ENCODE measurements at regions not wholly inside any gene's neighbourhood (a gene's known extent, or its start where the extent isn't known, plus 50 kb on each side); places are given as distances from the start of the nearest gene placed in this dataset.

GRCh38 chr5:67350618-67351201 is 154.1 kb upstream of the CD180 start:
- Histone ChIP-seq H2BK15ac (ENCODE audit: low read depth, poor library complexity, severe bottlenecking) (no peak overlapping the region), H2AK5ac (ENCODE audit: low read length, severe bottlenecking) (no peak overlapping the region)

GRCh38 chr5:67350185-67350584 is 153.6 kb upstream of the CD180 start:
- Histone ChIP-seq H3K18ac (ENCODE audit: low read depth in 1 of 2, low read length in 2 of 2) (peak overlapping the region; percentile 76 to 91), H3K4me1 (ENCODE audit: control insufficient read depth, insufficient read depth, low read depth, low read length) (no peaks in the 10 kb centered on the region), H3K79me1 (replicated peaks; ENCODE audit: low read length, poor library complexity, severe bottlenecking) (no peaks in the 10 kb centered on the region), H3K36me3 (ENCODE audit: control insufficient read depth in 1 of 2, insufficient read depth in 2 of 2, low read depth in 1 of 2, low read length in 2 of 2) (no peaks in the 10 kb centered on the region), H3K27ac (ENCODE audit: low read length, poor library complexity, severe bottlenecking) (no peak overlapping the region), H2AFZ (ENCODE audit: low read depth, low read length) (no peak overlapping the region), H3K4ac (ENCODE audit: low read depth in 1 of 2, low read length in 2 of 2) (peak overlapping the region in 1 of 2 experiments; percentile 73), H3K9ac (ENCODE audit: low read length) (no peak overlapping the region), H4K8ac (ENCODE audit: low read length) (no peak overlapping the region), H2BK15ac (ENCODE audit: low read depth, poor library complexity, severe bottlenecking) (no peak overlapping the region), H3K27me3 (ENCODE audit: control insufficient read depth in 1 of 2, insufficient read depth in 1 of 2, low read length in 2 of 2) (peaks cover 0 to 3% of the 10 kb centered on the region in 2 experiments), H2BK12ac (ENCODE audit: low read length in 2 of 2) (peak overlapping the region; percentile 7 to 67), H3K4me2 (ENCODE audit: low read length, poor library complexity, severe bottlenecking) (no peak overlapping the region), H2AK5ac (ENCODE audit: low read length, severe bottlenecking) (no peak overlapping the region), H3K4me3 (ENCODE audit: insufficient read depth in 1 of 2, low read depth in 1 of 2, low read length in 2 of 2) (no peak overlapping the region), H3K14ac (ENCODE audit: low read length in 2 of 2) (no peak overlapping the region), H3K23ac (ENCODE audit: low read length in 2 of 2) (no peak overlapping the region), H3K9me3 (ENCODE audit: control insufficient read depth, low read length) (no peaks in the 10 kb centered on the region), H2BK120ac (ENCODE audit: low read depth, low read length) (peak overlapping the region; percentile 9), H4K91ac (ENCODE audit: low read length) (peak overlapping the region; percentile 71), H2BK5ac (ENCODE audit: low read depth, low read length, poor library complexity, severe bottlenecking) (no peak overlapping the region)
- DNase-seq = no peak
- 90% methylated on average over 5 of the region's 5 CpGs for WGBS

More at GRCh38 chr5:67350618-67351201, 154.1 kb upstream of the CD180 start:
- H3K27ac ChIP-seq (ENCODE audit: low read length, poor library complexity, severe bottlenecking) = no peak overlapping the region
- peak overlapping the region; percentile 7 to 67 for H2BK12ac ChIP-seq (ENCODE audit: low read length in 2 of 2)
- peak overlapping the region; percentile 60 for H4K8ac ChIP-seq (ENCODE audit: low read length)
- DNase-seq = peak; percentile 60
- H2AFZ ChIP-seq (ENCODE audit: low read depth, low read length) = no peak overlapping the region
- no peaks in the 10 kb centered on the region for H3K79me1 ChIP-seq (replicated peaks; ENCODE audit: low read length, poor library complexity, severe bottlenecking)
- H4K91ac ChIP-seq (ENCODE audit: low read length) = peak overlapping the region; percentile 71
- H2BK5ac ChIP-seq (ENCODE audit: low read depth, low read length, poor library complexity, severe bottlenecking) = no peak overlapping the region
- H3K36me3 ChIP-seq (ENCODE audit: control insufficient read depth in 1 of 2, insufficient read depth in 2 of 2, low read depth in 1 of 2, low read length in 2 of 2) = no peaks in the 10 kb centered on the region
- peak overlapping the region; percentile 9 for H2BK120ac ChIP-seq (ENCODE audit: low read depth, low read length)
- H3K4me2 ChIP-seq (ENCODE audit: low read length, poor library complexity, severe bottlenecking) = no peak overlapping the region
- no peaks in the 10 kb centered on the region for H3K9me3 ChIP-seq (ENCODE audit: control insufficient read depth, low read length)
- peak overlapping the region; percentile 75 to 76 for H3K18ac ChIP-seq (ENCODE audit: low read depth in 1 of 2, low read length in 2 of 2)
- peak overlapping the region in 1 of 2 experiments; percentile 8 for H3K4me3 ChIP-seq (ENCODE audit: insufficient read depth in 1 of 2, low read depth in 1 of 2, low read length in 2 of 2)
- WGBS = 48% methylated on average over 11 of the region's 12 CpGs
- H3K14ac ChIP-seq (ENCODE audit: low read length in 2 of 2) = no peak overlapping the region
- no peaks in the 10 kb centered on the region for H3K4me1 ChIP-seq (ENCODE audit: control insufficient read depth, insufficient read depth, low read depth, low read length)
- peaks cover 0 to 3% of the 10 kb centered on the region in 2 experiments for H3K27me3 ChIP-seq (ENCODE audit: control insufficient read depth in 1 of 2, insufficient read depth in 1 of 2, low read length in 2 of 2)
- peak overlapping the region in 1 of 2 experiments; percentile 73 for H3K4ac ChIP-seq (ENCODE audit: low read depth in 1 of 2, low read length in 2 of 2)
- H3K23ac ChIP-seq (ENCODE audit: low read length in 2 of 2) = no peak overlapping the region
- no peak overlapping the region for H3K9ac ChIP-seq (ENCODE audit: low read length)

GRCh38 chr5:67347821-67348220 is 151.2 kb upstream of the CD180 start:
- H4K91ac ChIP-seq (ENCODE audit: low read length) = no peak overlapping the region
- H3K79me1 ChIP-seq (replicated peaks; ENCODE audit: low read length, poor library complexity, severe bottlenecking) = no peaks in the 10 kb centered on the region
- H3K14ac ChIP-seq (ENCODE audit: low read length in 2 of 2) = no peak overlapping the region
- H3K9me3 ChIP-seq (ENCODE audit: control insufficient read depth, low read length) = peaks cover 6% of the 10 kb centered on the region
- no peak overlapping the region for H4K8ac ChIP-seq (ENCODE audit: low read length)
- no peak overlapping the region for H2BK12ac ChIP-seq (ENCODE audit: low read length in 2 of 2)
- no peaks in the 10 kb centered on the region for H3K27me3 ChIP-seq (ENCODE audit: control insufficient read depth in 1 of 2, insufficient read depth in 1 of 2, low read length in 2 of 2)
- H3K36me3 ChIP-seq (ENCODE audit: control insufficient read depth in 1 of 2, insufficient read depth in 2 of 2, low read depth in 1 of 2, low read length in 2 of 2) = no peaks in the 10 kb centered on the region
- H3K23ac ChIP-seq (ENCODE audit: low read length in 2 of 2) = no peak overlapping the region
- H3K4me2 ChIP-seq (ENCODE audit: low read length, poor library complexity, severe bottlenecking) = no peak overlapping the region
- no peak overlapping the region for H2AFZ ChIP-seq (ENCODE audit: low read depth, low read length)
- H2AK5ac ChIP-seq (ENCODE audit: low read length, severe bottlenecking) = no peak overlapping the region
- H2BK15ac ChIP-seq (ENCODE audit: low read depth, poor library complexity, severe bottlenecking) = no peak overlapping the region
- no peak overlapping the region for H3K18ac ChIP-seq (ENCODE audit: low read depth in 1 of 2, low read length in 2 of 2)
- H3K4me1 ChIP-seq (ENCODE audit: control insufficient read depth, insufficient read depth, low read depth, low read length) = no peaks in the 10 kb centered on the region
- H3K9ac ChIP-seq (ENCODE audit: low read length) = no peak overlapping the region
- no peak overlapping the region for H2BK120ac ChIP-seq (ENCODE audit: low read depth, low read length)
- H3K4ac ChIP-seq (ENCODE audit: low read depth in 1 of 2, low read length in 2 of 2) = no peak overlapping the region
- no peak overlapping the region for H3K27ac ChIP-seq (ENCODE audit: low read length, poor library complexity, severe bottlenecking)
- no peak overlapping the region for H3K4me3 ChIP-seq (ENCODE audit: insufficient read depth in 1 of 2, low read depth in 1 of 2, low read length in 2 of 2)
- H2BK5ac ChIP-seq (ENCODE audit: low read depth, low read length, poor library complexity, severe bottlenecking) = no peak overlapping the region
- DNase-seq = no peak

- Histone ChIP-seq H3K4me3 (ENCODE audit: insufficient read depth in 1 of 2, low read depth in 1 of 2, low read length in 2 of 2) (no peak overlapping the region), H3K4me2 (ENCODE audit: low read length, poor library complexity, severe bottlenecking) (no peak overlapping the region), H3K36me3 (ENCODE audit: control insufficient read depth in 1 of 2, insufficient read depth in 2 of 2, low read depth in 1 of 2, low read length in 2 of 2) (no peaks in the 10 kb centered on the region), H3K9ac (ENCODE audit: low read length) (no peak overlapping the region), H2AK5ac (ENCODE audit: low read length, severe bottlenecking) (no peak overlapping the region), H4K91ac (ENCODE audit: low read length) (no peak overlapping the region), H3K23ac (ENCODE audit: low read length in 2 of 2) (no peak overlapping the region), H3K4ac (ENCODE audit: low read depth in 1 of 2, low read length in 2 of 2) (no peak overlapping the region), H3K18ac (ENCODE audit: low read depth in 1 of 2, low read length in 2 of 2) (no peak overlapping the region), H2BK15ac (ENCODE audit: low read depth, poor library complexity, severe bottlenecking) (no peak overlapping the region), H2BK5ac (ENCODE audit: low read depth, low read length, poor library complexity, severe bottlenecking) (no peak overlapping the region), H3K27ac (ENCODE audit: low read length, poor library complexity, severe bottlenecking) (no peak overlapping the region), H3K4me1 (ENCODE audit: control insufficient read depth, insufficient read depth, low read depth, low read length) (no peaks in the 10 kb centered on the region), H3K27me3 (ENCODE audit: control insufficient read depth in 1 of 2, insufficient read depth in 1 of 2, low read length in 2 of 2) (peaks cover 0 to 6% of the 10 kb centered on the region in 2 experiments), H3K14ac (ENCODE audit: low read length in 2 of 2) (no peak overlapping the region), H3K79me1 (replicated peaks; ENCODE audit: low read length, poor library complexity, severe bottlenecking) (no peaks in the 10 kb centered on the region), H2BK120ac (ENCODE audit: low read depth, low read length) (no peak overlapping the region), H3K9me3 (ENCODE audit: control insufficient read depth, low read length) (peaks cover 6% of the 10 kb centered on the region), H2AFZ (ENCODE audit: low read depth, low read length) (no peak overlapping the region), H2BK12ac (ENCODE audit: low read length in 2 of 2) (no peak overlapping the region), H4K8ac (ENCODE audit: low read length) (no peak overlapping the region)
- 80% methylated on average over 1 of the region's 2 CpGs for WGBS
- no peak for DNase-seq
Measured at GRCh38 chr5:67346611-67347010, 150.0 kb upstream of the CD180 start.
